IgD-negative memory B cell (primary cell): ENCODE measurements at regions not wholly inside any gene's neighbourhood (a gene's known extent, or its start where the extent isn't known, plus 50 kb on each side); places are given as distances from the start of the nearest gene placed in this dataset.
"Not testable (repeated sequence)": the region's sequence is repeated elsewhere in the genome, so short reads cannot be mapped to it uniquely, and the experiment has no call there.

ENCODE experiments used
- H3K27ac Mint-ChIP-seq, 3 donors: one replicate each; pipeline ENCODE4 v1.8.0; 2020 to 2022; ENCODE audit warnings: mild to moderate bottlenecking in 3 of 3, mixed read lengths in 3 of 3, moderate library complexity in 1 of 3
- H3K27me3 Mint-ChIP-seq: one replicate; pipeline ENCODE4 v1.8.0; 2021; ENCODE audit warnings: mixed read lengths
- H3K36me3 Mint-ChIP-seq: one replicate; pipeline ENCODE4 v1.8.0; 2020; ENCODE audit warnings: mild to moderate bottlenecking, mixed read lengths
- H3K4me1 Mint-ChIP-seq, 3 donors: one replicate each; pipeline ENCODE4 v1.8.0; 2020 to 2022; ENCODE audit warnings: mixed read lengths in 3 of 3, mild to moderate bottlenecking in 1 of 3
- H3K4me3 Mint-ChIP-seq, 4 donors: one replicate each; pipeline ENCODE4 v1.8.0; 2020 to 2022; ENCODE audit warnings: mild to moderate bottlenecking in 4 of 4, mixed read lengths in 4 of 4, moderate library complexity in 3 of 4
- H3K9me3 Mint-ChIP-seq, 3 donors: one replicate each; pipeline ENCODE4 v1.8.0; 2020 to 2021; ENCODE audit warnings: mixed read lengths in 3 of 3, mild to moderate bottlenecking in 1 of 3

- Mint-ChIP-seq H3K27me3 (no peaks in the 10 kb centered on the region), H3K36me3 (no peaks in the 10 kb centered on the region), H3K9me3 (peaks cover under 1 to 10% (median 3%) of the 10 kb centered on the region in 3 donors), H3K4me3 (no peak overlapping the region), H3K27ac (no peak overlapping the region), H3K4me1 (no peaks in the 10 kb centered on the region)
Measured at GRCh38 chr13:70255406-70255991, 147.2 kb upstream of the KLHL1 start.

GRCh38 chr13:70253834-70254233 lies 145.6 kb upstream of the KLHL1 start:
- no peaks in the 10 kb centered on the region for H3K36me3 Mint-ChIP-seq
- H3K27ac Mint-ChIP-seq: no peak overlapping the region
- H3K4me3 Mint-ChIP-seq: no peak overlapping the region
- H3K27me3 Mint-ChIP-seq: no peaks in the 10 kb centered on the region
- H3K4me1 Mint-ChIP-seq: no peaks in the 10 kb centered on the region
- peaks cover 3 to 18% (median 8%) of the 10 kb centered on the region in 3 donors for H3K9me3 Mint-ChIP-seq

DNA sequence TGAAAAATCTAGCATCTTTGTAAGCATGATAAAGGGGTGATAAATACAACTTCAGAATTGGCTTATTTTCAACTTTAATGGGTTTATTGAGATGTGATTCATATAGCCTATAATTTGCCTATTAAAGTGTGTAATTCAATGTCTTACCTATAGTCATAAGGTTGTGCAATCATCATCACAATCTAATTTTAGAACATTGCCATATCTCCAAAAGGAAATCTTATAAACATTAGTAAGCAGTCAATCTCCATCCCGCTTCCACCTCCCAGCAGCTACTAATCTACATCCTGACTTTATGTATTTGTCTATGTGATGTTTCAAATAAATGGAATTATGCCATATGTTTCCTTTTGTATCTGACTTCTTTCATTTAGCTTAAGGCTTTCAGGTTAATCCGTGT lies 145.2 kb upstream of the KLHL1 start:
- Mint-ChIP-seq H3K27me3 (no peaks in the 10 kb centered on the region), H3K4me3 (no peak overlapping the region), H3K27ac (no peak overlapping the region), H3K9me3 (peaks cover 4 to 18% (median 8%) of the 10 kb centered on the region in 3 donors), H3K36me3 (no peaks in the 10 kb centered on the region), H3K4me1 (no peaks in the 10 kb centered on the region)

GRCh38 chr13:70249332-70250064 lies 141.2 kb upstream of the KLHL1 start:
- Mint-ChIP-seq H3K9me3 (peaks cover 4 to 12% (median 8%) of the 10 kb centered on the region in 3 donors), H3K27ac (no peak overlapping the region), H3K27me3 (no peaks in the 10 kb centered on the region), H3K36me3 (no peaks in the 10 kb centered on the region), H3K4me3 (no peak overlapping the region), H3K4me1 (no peaks in the 10 kb centered on the region)

DNA sequence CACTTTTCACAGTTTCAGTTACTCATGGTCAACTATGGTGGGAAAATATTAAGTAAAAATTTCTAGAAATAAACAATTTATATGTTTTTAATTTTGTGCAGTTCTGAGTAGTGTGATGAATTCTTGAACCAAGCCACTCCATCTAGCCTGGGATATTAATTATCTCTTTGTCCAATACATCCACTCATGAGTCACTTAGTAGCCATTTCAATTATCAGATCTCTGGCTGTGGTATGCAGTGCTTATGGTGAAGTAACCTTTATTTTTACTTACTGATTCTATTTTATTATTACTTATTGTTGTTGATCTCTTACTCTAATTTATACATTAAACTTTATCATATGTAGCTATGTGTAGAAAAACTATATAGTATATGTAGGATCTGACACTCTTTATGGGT lies 128.9 kb upstream of the KLHL1 start:
- Mint-ChIP-seq H3K4me3 (no peak overlapping the region), H3K36me3 (no peaks in the 10 kb centered on the region), H3K27ac (no peak overlapping the region), H3K27me3 (no peaks in the 10 kb centered on the region), H3K9me3 (peaks cover 2 to 11% (median 5%) of the 10 kb centered on the region in 3 donors), H3K4me1 (no peaks in the 10 kb centered on the region)

DNA sequence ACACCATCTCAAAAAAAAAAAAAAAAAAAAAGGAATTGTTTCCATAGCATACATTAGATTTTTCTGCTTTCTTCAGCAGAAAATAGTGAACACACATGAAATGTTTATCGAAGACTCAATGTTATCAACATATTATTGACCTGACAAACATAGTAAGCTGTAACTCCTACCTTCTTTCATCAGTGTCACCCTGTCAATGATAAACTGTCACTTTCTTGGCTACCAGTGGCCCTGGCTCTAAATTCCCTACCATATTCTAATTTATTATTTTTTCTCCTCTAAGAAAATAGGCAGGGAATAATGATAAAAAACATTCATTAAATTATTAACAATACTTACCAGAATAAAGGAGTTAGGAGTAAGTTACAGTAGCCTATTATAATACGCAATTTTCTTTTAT lies 127.3 kb upstream of the KLHL1 start:
- peaks cover 2 to 10% (median 3%) of the 10 kb centered on the region in 3 donors for H3K9me3 Mint-ChIP-seq
- H3K27me3 Mint-ChIP-seq: no peaks in the 10 kb centered on the region
- no peak overlapping the region for H3K4me3 Mint-ChIP-seq
- no peaks in the 10 kb centered on the region for H3K36me3 Mint-ChIP-seq
- no peak overlapping the region for H3K27ac Mint-ChIP-seq
- H3K4me1 Mint-ChIP-seq: no peaks in the 10 kb centered on the region

DNA sequence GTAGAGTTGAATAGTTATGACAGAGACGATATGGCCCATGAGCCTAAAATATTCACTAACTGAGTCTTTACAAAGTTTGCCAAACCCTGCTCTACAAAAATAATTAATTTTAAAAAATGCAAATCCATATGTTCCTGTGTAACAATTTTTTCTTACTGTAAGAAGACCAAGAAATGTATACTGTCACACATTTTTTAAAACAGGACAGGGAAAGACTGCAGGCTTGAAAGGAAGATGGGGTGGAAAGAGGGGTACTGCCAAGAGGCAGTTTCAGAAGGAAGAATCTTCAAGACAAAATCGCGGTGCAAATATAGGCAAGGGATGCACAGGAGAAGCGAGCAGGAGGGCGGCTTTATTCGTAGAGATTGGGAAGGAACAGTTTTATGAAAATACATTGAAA lies 115.7 kb upstream of the KLHL1 start:
- Mint-ChIP-seq H3K27ac (no peak overlapping the region), H3K36me3 (peaks cover 2% of the 10 kb centered on the region), H3K9me3 (peaks cover 0 to 3% (median 3%) of the 10 kb centered on the region in 3 donors), H3K4me1 (no peaks in the 10 kb centered on the region), H3K4me3 (no peak overlapping the region), H3K27me3 (no peaks in the 10 kb centered on the region)

DNA sequence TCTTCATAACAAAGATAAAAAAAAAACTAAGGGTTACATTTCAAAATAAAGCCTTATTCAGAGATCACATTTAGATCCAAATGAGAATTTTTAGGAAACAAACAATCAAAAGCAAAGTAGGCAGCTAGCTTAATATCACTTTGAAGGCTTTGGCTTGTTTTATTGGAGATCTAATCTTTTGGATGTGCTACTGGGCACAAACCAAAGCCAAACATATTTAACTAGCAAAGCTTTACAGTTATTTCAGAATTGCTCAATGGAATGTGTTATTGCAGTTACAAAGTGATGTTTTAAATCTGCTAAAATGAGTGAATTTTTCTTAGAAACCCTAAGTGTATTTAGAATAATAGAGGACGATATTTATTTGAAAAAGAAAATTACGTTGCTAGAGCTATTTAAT lies 114.7 kb upstream of the KLHL1 start:
- Mint-ChIP-seq H3K36me3 (peaks cover 2% of the 10 kb centered on the region), H3K27me3 (no peaks in the 10 kb centered on the region)

GRCh38 chr13:70218618-70219017 lies 110.4 kb upstream of the KLHL1 start:
- Mint-ChIP-seq H3K36me3 (peaks cover 2% of the 10 kb centered on the region), H3K9me3 (peaks cover 0 to 10% (median 2%) of the 10 kb centered on the region in 3 donors), H3K27ac (no peak overlapping the region)

More for the DNA sequence above, 114.7 kb upstream of the KLHL1 start:
- H3K27ac Mint-ChIP-seq: no peak overlapping the region
- peaks cover 0 to 3% (median 3%) of the 10 kb centered on the region in 3 donors for H3K9me3 Mint-ChIP-seq
- H3K4me1 Mint-ChIP-seq: no peaks in the 10 kb centered on the region
- no peak overlapping the region for H3K4me3 Mint-ChIP-seq

DNA sequence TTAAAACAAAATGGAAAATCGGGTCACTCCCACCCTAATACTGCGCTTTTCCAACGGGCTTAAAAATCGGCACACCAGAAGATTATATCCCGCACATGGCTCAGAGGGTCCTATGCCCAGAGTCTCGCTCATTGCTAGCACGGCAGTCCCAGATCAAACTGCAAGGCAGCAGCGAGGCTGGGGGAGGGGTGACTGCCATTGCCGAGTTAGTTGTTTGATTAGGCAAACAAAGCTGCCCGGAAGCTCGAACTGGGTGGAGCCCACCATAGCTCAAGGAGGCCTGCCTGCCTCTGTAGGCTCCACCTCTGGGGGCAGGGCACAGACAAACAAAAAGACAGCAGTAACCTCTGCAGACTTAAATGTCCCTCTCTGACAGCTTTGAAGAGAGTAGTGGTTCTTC lies 100.7 kb upstream of the KLHL1 start:
- H3K9me3 Mint-ChIP-seq, H3K4me1 Mint-ChIP-seq: not testable (repeated sequence)

More at GRCh38 chr13:70218618-70219017, 110.4 kb upstream of the KLHL1 start:
- H3K27me3 Mint-ChIP-seq: no peaks in the 10 kb centered on the region
- no peak overlapping the region for H3K4me3 Mint-ChIP-seq
- no peaks in the 10 kb centered on the region for H3K4me1 Mint-ChIP-seq

GRCh38 chr13:70206671-70207070 lies 98.4 kb upstream of the KLHL1 start:
- H3K36me3 Mint-ChIP-seq: no peaks in the 10 kb centered on the region
- H3K4me1 Mint-ChIP-seq: no peaks in the 10 kb centered on the region
- peaks cover 0 to 9% (median 2%) of the 10 kb centered on the region in 3 donors for H3K9me3 Mint-ChIP-seq
- H3K27ac Mint-ChIP-seq: no peak overlapping the region
- no peak overlapping the region for H3K4me3 Mint-ChIP-seq
- H3K27me3 Mint-ChIP-seq: no peaks in the 10 kb centered on the region

More for the DNA sequence above, 100.7 kb upstream of the KLHL1 start:
- not testable (repeated sequence) for H3K36me3 Mint-ChIP-seq, H3K4me3 Mint-ChIP-seq, H3K27ac Mint-ChIP-seq, H3K27me3 Mint-ChIP-seq

DNA sequence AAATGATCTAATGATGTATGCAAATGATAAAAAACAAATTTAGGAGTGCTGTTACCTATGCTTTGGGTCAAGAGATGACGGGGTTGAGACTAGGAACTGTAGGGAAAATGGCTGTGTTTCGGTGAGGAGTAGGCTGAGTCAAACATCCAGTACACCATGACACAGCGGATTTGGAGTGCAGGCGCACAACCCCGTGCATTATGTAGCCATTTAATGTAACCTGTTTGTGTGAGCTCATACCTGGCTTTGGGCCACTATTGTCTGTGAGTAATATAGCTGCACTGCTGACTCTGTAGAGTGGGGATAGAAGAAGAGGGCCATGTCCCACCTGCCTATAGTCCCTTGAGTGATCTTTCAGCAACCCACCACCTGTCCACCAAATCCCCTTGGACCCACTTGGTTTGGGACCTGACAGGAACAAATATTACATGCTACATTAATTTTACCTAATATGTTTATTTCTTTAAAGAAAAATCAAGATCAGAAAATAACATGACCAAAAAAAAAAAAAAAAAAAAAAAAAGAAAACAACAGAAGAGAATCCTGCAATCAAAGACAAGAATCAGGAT lies 95.5 kb upstream of the KLHL1 start:
- peaks cover 0 to 9% (median 0%) of the 10 kb centered on the region in 3 donors for H3K9me3 Mint-ChIP-seq
- no peaks in the 10 kb centered on the region for H3K27me3 Mint-ChIP-seq
- H3K36me3 Mint-ChIP-seq: no peaks in the 10 kb centered on the region
- no peaks in the 10 kb centered on the region for H3K4me1 Mint-ChIP-seq
- H3K4me3 Mint-ChIP-seq: no peak overlapping the region
- no peak overlapping the region for H3K27ac Mint-ChIP-seq

- Mint-ChIP-seq H3K4me1 (no peaks in the 10 kb centered on the region), H3K27me3 (no peaks in the 10 kb centered on the region), H3K36me3 (no peaks in the 10 kb centered on the region), H3K4me3 (no peak overlapping the region), H3K27ac (no peak overlapping the region), H3K9me3 (peaks cover 1 to 7% (median 4%) of the 10 kb centered on the region in 3 donors)
Measured at GRCh38 chr13:70191034-70191433, 82.8 kb upstream of the KLHL1 start.

DNA sequence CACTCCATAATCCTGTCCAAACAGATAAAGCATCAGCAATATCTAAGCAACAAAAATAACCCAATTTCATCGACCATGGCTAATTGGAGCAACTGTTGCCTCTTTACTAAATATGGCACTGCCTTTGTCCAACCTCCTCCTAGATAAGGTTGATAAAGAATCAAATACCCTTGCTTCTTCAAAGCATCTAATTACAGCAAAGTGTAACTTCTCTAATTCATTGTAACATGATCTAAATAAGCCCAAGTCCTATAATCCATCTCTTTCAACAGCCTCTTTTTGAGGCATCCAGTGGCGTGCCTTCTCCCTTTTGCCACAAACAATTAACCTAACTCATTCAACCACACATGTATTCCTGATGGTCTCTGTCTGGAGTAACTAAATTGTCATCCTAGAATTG lies 81.7 kb upstream of the KLHL1 start:
- Mint-ChIP-seq H3K4me3 (no peak overlapping the region), H3K9me3 (peaks cover 1 to 7% (median 4%) of the 10 kb centered on the region in 3 donors), H3K27ac (peak overlapping the region in 1 of 3 donors; percentile 3), H3K27me3 (no peaks in the 10 kb centered on the region), H3K36me3 (no peaks in the 10 kb centered on the region), H3K4me1 (no peaks in the 10 kb centered on the region)

DNA sequence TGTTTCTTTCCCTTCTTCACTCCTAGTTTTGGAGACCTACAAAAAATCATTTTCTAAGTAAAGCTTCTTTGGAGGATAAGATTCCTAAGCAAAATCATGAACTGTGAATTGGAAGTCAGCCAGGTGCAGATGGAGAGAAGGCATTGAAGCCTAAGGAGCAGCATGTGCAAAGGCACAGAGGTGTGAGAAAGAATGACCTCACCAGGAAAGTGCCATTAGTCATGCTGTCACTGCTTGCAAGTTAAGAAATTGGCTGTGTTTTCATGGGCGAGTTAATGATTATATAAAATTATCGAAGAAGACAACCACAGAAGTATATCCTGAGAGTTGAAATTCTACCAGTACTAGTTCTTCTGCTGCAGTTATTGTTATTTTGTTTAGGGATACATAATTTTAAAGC lies 80.3 kb upstream of the KLHL1 start:
- Mint-ChIP-seq H3K36me3 (no peaks in the 10 kb centered on the region), H3K27me3 (no peaks in the 10 kb centered on the region), H3K4me1 (no peaks in the 10 kb centered on the region), H3K9me3 (peaks cover 0 to 7% (median 0%) of the 10 kb centered on the region in 3 donors), H3K27ac (no peak overlapping the region), H3K4me3 (no peak overlapping the region)

DNA sequence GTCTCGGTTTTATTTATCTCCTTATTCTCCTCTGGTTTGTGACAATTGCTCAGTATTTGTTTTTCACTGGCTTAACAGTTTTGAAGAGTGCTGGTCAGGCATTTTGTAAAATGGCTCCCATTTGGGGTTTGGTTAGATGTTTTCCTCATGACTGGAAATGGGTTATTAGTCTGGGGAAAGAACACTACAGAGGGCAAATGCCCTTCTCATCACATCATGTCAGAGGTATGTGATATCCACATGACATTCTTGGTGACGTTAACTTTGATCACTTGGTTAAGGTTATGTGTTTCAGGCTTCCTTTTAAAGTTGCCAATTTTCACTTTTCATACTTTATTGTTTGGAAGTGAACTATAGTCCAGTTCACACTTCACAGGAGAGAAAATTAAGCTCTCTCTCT lies 74.8 kb upstream of the KLHL1 start:
- H3K4me1 Mint-ChIP-seq: no peaks in the 10 kb centered on the region
- peaks cover 0 to 3% (median 2%) of the 10 kb centered on the region in 3 donors for H3K9me3 Mint-ChIP-seq
- H3K36me3 Mint-ChIP-seq: no peaks in the 10 kb centered on the region
- H3K4me3 Mint-ChIP-seq: no peak overlapping the region
- H3K27me3 Mint-ChIP-seq: no peaks in the 10 kb centered on the region
- H3K27ac Mint-ChIP-seq: no peak overlapping the region
